Prostate gland (tissue), 2 donors: ENCODE measurements at regions not wholly inside any gene's neighbourhood (a gene's known extent, or its start where the extent isn't known, plus 50 kb on each side); places are given as distances from the start of the nearest gene placed in this dataset.

ENCODE experiments used
- CTCF ChIP-seq, 4 experiments: fragments of 200-600 bp in 2 of 4; fragments of 450-650 bp in 2 of 4; sonication (generic) in 2 of 4; IDR thresholded peaks; 1 replicate in 3 of 4; 2 replicates in 1 of 4; pipeline ENCODE4 v1.5.1; 2016 to 2019; ENCODE audit warnings: antibody characterized with exemption in 4 of 4, mild to moderate bottlenecking in 2 of 4, moderate library complexity in 2 of 4
- POLR2A ChIP-seq: fragments of 450-650 bp; IDR thresholded peaks from one replicate; pipeline ENCODE4 v1.6.1; 2016; ENCODE audit warnings: antibody characterized with exemption, mild to moderate bottlenecking
- POLR2AphosphoS5 ChIP-seq: sonication (generic); formaldehyde crosslinking; IDR thresholded peaks from one replicate; pipeline ENCODE4 v1.6.1; 2017; ENCODE audit warnings: antibody characterized with exemption

GRCh38 chr13:31952641-31953380 lies 78.8 kb upstream of the FRY start:
- TF ChIP-seq CTCF (IDR thresholded peaks at IDR 0.05) (no peak), POLR2AphosphoS5 (no peak), POLR2A (no peak)
